Pancreas (tissue), 10 donors: ENCODE measurements at regions not wholly inside any gene's neighbourhood (a gene's known extent, or its start where the extent isn't known, plus 50 kb on each side); places are given as distances from the start of the nearest gene placed in this dataset.

Experiments
- ATAC-seq, 4 donors: fragments of 200-7000 bp; cut with Tn5 transposase; one replicate each; pipeline versions ENCODE4 v1.8.0 to v1.9.1; 2020; ENCODE audit warnings: mild to moderate bottlenecking in 4 of 4, moderate library complexity in 4 of 4
- DNase-seq, 6 donors: peaks; one replicate each; pipeline ENCODE4 v3.0.0-alpha.2; 2020
- FAIRE-seq: peaks from 2 replicates; lab custom pipeline; 2012; peaks lifted over from hg19 to GRCh38; lab: Jason Lieb, UNC
- H3K27ac ChIP-seq, 4 donors: fragments of 200-600 bp; sonication (generic); 1 replicate in 3 of 4; 2 replicates in 1 of 4; pipeline versions ENCODE4 v1.5.0 to v1.8.0; 2020
- H3K27me3 ChIP-seq, 4 donors: fragments of 200-600 bp; one replicate each; pipeline ENCODE4 v1.8.0; 2021
- H3K36me3 ChIP-seq, 3 donors: fragments of 200-600 bp; sonication (generic) in 1 of 3; one replicate each; pipeline versions ENCODE4 v1.5.0 to v1.8.0; 2020 to 2021
- H3K4me1 ChIP-seq, 3 donors: fragments of 200-600 bp; one replicate each; pipeline ENCODE4 v1.8.0; 2021
- H3K4me3 ChIP-seq, 4 donors: fragments of 200-600 bp; sonication (generic) in 2 of 4; one replicate each; pipeline versions ENCODE4 v1.5.0 to v1.8.0; 2020 to 2021
- H3K9me3 ChIP-seq, 4 donors: fragments of 200-600 bp; one replicate each; pipeline ENCODE4 v1.8.0; 2021
- CTCF ChIP-seq, 4 donors: fragments of 200-600 bp; sonication (generic) in 3 of 4; IDR thresholded peaks; one replicate each; pipeline versions ENCODE4 v1.5.0 to v1.8.0; 2021; ENCODE audit warnings: antibody characterized with exemption in 4 of 4
- WGBS, 2 donors: extraction: QIAGEN DNeasy Blood & Tissue Kit; methylation state at CpG; one replicate each; pipeline ENCODE4 v1.1.7; 2013; 5-methylcytosine and 5-hydroxymethylcytosine counted together
- intact Hi-C, 3 donors: fragments of 100-400 bp; cut with DNase I; formaldehyde crosslinking; loops; one replicate each; pipeline versions ENCODE4 v1.11.1 to v1.14.2; 2022
- donor health status: healthy with polysubstance abuse.
- donor health status: DM: no; HTN: no; CAD: no; lungs with moderate emphysema.
- donor health status: DM: no; HTN: no; CAD: no.
- donor health status: control.
- donor health status: control.
- donor health status: Bipolar disorder and iron deficiency.
- donor health status: DM: yes; HTN: yes; CAD: no.
- donor health status: DM: no; HTN: no; CAD: no.
- donor health status: DM: no; HTN: no; CAD: no.
- donor health status: DM: yes; HTN: yes; CAD: no.

- Histone ChIP-seq H3K4me1 (no peaks in the 10 kb centered on the region), H3K36me3 (no peaks in the 10 kb centered on the region), H3K4me3 (no peak overlapping the region), H3K27me3 (no peaks in the 10 kb centered on the region), H3K27ac (no peak overlapping the region), H3K9me3 (no peaks in the 10 kb centered on the region)
- WGBS, 2 donors, result 20 to 36% methylated on average over 2 of the region's 2 CpGs
- intact Hi-C loops, result no loop called here
- no peak for DNase-seq
- ATAC-seq, result no peak
- FAIRE-seq, result no peak
- TF ChIP-seq CTCF (IDR thresholded peaks at IDR 0.05), result no peak
These were observed 351.6 kb upstream of the TBX3 start for GRCh38 chr12:115035535-115036107.

- 69 to 71% methylated on average over 3 of the region's 3 CpGs for WGBS, 2 donors
- no peak for FAIRE-seq
- intact Hi-C loops, result no loop called here
- Histone ChIP-seq H3K27ac (no peak overlapping the region), H3K4me3 (no peak overlapping the region), H3K4me1 (no peaks in the 10 kb centered on the region), H3K27me3 (no peaks in the 10 kb centered on the region), H3K9me3 (no peaks in the 10 kb centered on the region), H3K36me3 (no peaks in the 10 kb centered on the region)
- ATAC-seq, result no peak
- no peak for TF ChIP-seq CTCF (IDR thresholded peaks at IDR 0.05)
- DNase-seq, result no peak
These were observed 348.5 kb upstream of the TBX3 start for GRCh38 chr12:115032521-115032920.

GRCh38 chr12:115030017-115030416, 346.0 kb upstream of the TBX3 start:
- intact Hi-C loops, result no loop called here
- DNase-seq (no peak), FAIRE-seq (no peak), ATAC-seq (no peak)
- no peak for TF ChIP-seq CTCF (IDR thresholded peaks at IDR 0.05)
- Histone ChIP-seq H3K4me1 (no peaks in the 10 kb centered on the region), H3K9me3 (no peaks in the 10 kb centered on the region), H3K27ac (no peak overlapping the region), H3K36me3 (no peaks in the 10 kb centered on the region), H3K27me3 (no peaks in the 10 kb centered on the region), H3K4me3 (no peak overlapping the region)
- WGBS, 2 donors, result 94 to 99% methylated on average over 3 of the region's 3 CpGs

- no peak for DNase-seq
- no peak for TF ChIP-seq CTCF (IDR thresholded peaks at IDR 0.05)
- H3K27me3 ChIP-seq, result no peaks in the 10 kb centered on the region
- no peak overlapping the region for H3K27ac ChIP-seq
- no peak for ATAC-seq
- no peaks in the 10 kb centered on the region for H3K4me1 ChIP-seq
- 75 to 80% methylated on average over 3 of the region's 3 CpGs for WGBS, 2 donors
- no peaks in the 10 kb centered on the region for H3K9me3 ChIP-seq
- intact Hi-C loops, result no loop called here
- FAIRE-seq, result no peak
- H3K36me3 ChIP-seq, result no peaks in the 10 kb centered on the region
- H3K4me3 ChIP-seq, result no peak overlapping the region
These were observed 340.6 kb upstream of the TBX3 start for GRCh38 chr12:115024531-115024930.
